Activated CD8-positive, alpha-beta memory T cell treated with anti-CD3 and anti-CD28 coated beads for 36 hours (primary cell): ENCODE measurements at regions not wholly inside any gene's neighbourhood (a gene's known extent, or its start where the extent isn't known, plus 50 kb on each side); places are given as distances from the start of the nearest gene placed in this dataset.

Experiments used
- CTCF ChIA-PET: fragments of 350-600 bp; sonication (Branson Sonifier 250); formaldehyde crosslinking; loops from one replicate; lab custom pipeline; 2021; ENCODE audit warnings: antibody characterized with exemption; lab: Charles Lee
- POLR2A ChIA-PET: fragments of 350-600 bp; sonication (Branson Sonifier 250); formaldehyde crosslinking; loops from one replicate; lab custom pipeline; 2021; ENCODE audit warnings: antibody characterized with exemption; lab: Charles Lee

DNA sequence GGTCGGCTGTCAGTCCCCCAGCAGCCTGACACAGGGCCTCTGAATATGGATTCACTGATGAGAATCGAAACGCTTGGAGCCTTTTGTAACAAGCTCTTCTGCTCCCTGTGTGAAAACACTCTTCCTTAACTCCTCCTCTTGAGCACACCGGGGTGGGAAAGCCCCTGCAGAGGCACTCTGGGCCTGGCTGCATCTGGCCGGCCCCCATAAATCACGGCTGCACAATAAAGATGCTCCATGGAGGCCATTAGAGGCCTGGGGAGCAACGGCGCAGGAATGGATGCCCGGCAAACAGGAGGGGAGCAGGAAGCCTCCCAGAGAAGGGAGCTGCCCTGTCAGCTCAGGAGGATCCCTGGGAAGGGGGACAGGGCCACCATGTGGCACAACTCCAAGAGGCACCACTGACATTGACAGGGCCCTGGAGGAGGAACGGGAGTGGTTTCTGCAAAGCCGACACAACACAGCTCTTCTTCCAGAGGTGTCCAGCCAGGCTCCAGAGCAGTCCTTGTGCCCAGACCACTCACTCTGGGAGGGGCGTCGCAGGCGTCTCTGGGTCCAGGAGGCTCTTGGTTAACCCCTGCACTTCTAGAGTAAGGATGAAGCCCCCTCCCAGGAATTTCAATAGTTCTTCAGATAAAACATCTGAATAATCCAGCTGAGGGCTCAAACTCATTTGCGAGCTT lies 509.3 kb upstream of the PPP2R3A start:
- ChIA-PET CTCF (interaction anchor here (0.6 kb wide), 1 partner anchor 168 kb away, joined by 3 read pairs; no protein-coding TSS in a partner anchor), POLR2A (no interaction called here)

DNA sequence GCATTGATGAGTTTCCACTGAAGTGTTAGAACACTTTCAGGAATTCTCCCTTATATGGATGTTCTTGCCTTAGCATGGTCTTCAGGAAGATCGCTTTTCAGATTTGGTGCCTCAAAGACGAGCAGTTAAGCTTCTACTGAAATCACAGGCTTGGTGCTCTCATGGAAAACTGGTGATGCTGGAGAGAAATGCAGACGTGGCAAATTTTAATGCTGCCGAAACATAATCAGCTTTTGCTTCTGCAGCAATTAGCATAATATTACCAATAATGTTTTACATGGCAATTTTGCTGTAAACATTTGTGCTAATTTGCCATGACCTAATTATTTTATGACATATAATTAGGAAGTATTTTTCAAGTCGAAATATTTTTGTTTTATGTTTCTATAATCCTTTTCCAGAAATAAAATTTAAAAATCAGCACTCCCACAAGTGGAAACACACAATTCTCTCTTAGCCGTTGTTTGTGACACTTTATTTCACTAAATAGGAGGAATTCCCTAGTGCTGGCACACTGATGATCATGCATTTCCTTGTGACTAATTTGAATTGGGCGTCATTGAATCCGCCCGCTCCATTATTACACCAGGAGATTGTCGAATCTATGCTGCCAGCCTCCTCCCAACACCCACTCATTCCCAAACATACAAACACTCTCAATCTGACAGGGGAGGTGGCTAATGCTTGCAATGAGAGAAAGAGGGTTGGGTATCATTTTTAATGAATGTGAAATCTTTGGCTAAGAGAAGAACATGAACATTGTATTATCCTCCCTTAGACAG lies 506.8 kb upstream of the PPP2R3A start:
- POLR2A ChIA-PET: no interaction called here
- CTCF ChIA-PET: no interaction called here

DNA sequence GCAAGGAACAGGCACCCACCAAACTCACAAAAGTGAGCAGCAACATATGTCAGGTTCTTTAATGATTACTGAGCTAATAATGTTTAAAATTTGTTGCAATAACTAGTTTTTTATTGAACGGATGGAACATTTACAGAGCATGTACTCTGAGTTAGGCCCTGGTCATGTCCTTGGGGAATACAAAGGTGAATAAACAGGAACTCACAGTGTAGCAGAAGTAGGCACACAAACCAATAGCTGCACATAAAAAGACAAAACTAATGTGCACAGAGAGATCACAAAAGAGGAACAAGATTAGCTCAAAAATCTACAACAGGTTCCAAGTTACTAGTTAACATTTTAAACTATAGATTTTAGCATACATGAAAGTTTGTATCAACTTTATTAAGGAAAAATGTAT lies 505.3 kb upstream of the PPP2R3A start:
- POLR2A ChIA-PET: no interaction called here
- CTCF ChIA-PET: interaction anchor here (1.2 kb wide), 1 partner anchor 9 kb away, joined by 3 read pairs; no protein-coding TSS in a partner anchor

DNA sequence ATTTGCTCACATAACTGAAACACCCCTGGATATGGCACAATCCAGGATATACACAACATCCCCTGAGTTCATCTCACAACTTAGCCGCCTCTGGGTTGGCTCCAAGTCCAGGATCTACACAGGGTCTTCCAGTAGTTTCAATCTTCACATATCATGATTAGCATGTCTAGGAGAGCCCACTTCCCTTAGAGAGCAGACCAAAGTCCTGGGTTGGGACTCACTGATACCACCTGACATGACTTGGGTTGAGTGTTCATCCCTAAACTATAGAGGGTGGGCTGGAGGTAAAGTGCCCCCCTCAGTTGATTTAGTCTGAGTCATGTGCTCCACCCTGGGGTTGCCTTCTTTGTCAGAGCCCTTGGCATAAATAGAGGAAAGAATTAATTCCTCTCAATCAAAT lies 493.6 kb upstream of the PPP2R3A start:
- POLR2A ChIA-PET: no interaction called here
- CTCF ChIA-PET: no interaction called here

DNA sequence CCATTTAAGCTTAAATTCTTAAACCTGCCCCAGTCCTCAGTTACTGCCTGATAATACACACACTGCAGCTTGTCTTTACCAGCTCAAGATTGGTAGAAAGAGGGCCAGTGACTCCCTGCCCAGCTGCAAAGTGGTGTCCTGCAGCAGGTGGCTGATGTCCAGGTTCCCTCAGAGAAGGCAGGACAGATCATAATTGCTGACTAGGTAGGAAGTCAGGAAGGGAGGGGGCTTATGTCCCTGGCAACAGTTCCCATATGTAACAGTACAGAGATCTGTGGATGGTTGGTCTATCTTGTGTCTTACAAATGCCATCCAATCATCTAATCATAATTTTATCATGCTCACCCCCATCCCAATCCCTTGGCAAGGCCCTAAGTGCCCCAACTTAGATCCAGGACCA lies 492.1 kb upstream of the PPP2R3A start:
- POLR2A ChIA-PET: no interaction called here
- CTCF ChIA-PET: no interaction called here

DNA sequence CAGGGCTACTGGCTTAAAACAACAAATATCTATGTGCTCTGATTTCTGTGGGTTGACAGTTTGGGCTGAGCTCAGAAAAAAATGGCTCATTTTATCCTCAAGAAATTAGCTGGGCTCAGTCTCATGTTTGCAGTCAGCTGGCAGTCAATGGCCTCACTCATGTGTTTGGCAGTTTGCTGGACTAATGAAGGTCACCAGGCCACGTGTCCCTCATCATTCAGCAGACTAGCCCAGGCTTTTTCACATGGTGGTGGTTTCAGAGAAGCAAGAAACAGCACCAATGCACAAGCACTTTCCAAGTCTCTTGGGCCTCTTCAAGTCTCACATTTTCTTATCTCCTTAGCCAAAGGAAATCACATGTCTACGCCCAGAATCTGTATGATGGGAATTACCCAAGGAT lies 478.3 kb upstream of the PPP2R3A start:
- ChIA-PET POLR2A (no interaction called here), CTCF (no interaction called here)

DNA sequence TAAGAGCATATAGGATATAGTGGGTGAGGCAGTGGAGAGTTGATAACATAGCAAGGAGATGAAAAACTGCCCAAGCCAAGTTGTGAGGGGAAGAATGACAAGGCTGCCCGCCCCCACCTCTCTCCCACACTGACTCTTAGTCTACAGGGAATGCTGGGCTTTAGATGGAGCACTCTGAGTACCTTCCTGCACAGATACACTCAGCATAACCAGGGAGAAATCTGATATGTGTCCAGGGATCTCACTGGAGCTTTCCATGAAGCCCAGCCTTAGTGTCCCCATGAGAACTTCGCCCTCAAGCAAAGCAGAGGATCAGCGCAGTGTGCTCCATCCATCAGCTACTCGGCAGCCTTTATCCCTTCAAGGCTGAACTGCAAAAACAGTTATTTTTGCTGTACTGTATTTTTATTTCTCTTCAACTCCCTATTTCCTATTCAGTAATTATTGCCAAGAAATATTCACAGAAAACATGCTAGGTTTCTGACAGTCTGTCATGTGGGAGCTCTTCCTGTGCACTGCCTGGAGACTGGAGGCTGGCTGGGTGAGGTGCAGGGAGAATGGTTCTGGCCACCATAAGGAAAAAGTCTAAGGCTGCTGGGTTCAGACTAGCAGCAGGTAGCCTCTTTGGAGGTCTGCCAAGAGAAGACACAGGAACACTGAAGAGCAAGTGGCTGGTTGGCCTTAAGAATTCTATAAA lies 475.2 kb upstream of the PPP2R3A start:
- CTCF ChIA-PET: no interaction called here

DNA sequence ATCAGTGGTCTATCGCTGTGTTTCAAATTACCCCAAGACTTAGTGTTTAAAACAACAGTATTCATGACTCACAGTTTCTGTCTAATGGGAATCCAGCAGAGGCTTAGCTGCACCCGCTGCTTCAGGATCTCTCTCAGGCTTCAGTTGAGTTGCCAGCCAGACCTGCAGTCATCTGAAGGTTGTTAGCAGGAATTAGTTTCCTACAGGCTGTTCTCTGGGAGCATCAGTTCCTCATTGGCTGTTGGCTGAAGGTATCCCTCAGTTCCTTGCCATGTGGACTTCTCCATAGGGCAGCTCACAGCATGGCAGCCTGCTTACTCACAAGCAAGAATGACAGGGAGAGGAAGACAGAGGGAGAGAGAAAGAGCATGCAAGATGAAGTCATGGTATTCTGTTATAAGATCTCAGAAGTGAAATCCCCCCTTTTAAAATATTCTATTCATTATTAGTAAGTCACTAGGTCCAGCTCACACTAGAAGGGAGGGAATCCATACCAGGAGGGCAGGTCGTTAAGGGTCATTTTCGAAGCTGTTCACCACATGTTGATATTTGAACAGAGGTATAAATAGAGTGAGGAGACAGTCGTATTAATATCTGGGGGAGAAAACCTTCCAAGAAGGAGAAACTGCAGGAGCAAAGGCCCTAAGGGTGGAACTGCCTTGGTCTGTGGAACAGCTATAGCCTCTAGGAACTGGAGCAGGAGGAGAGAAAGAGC lies 473.9 kb upstream of the PPP2R3A start:
- ChIA-PET POLR2A (no interaction called here), CTCF (no interaction called here)

More for the DNA sequence above, 475.2 kb upstream of the PPP2R3A start:
- POLR2A ChIA-PET: no interaction called here

DNA sequence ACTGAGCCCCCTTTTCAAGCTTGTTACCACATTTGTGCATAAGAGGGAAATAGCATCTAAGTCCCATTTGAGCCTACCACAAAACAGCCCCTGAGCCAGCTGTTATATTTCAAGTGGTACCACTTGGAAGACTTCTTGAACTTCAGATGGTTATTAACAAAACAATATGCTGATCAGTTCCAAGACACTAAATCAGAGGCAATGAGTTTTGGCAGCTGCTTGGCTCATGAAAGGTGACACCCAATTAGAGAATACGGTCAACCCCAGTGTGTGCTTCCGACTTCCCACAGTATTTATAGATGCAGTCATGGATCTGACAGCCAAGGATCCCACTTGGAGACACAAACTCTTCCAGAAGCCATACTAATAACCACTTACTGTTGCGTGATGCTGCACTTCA lies 469.6 kb upstream of the PPP2R3A start:
- ChIA-PET POLR2A (no interaction called here), CTCF (no interaction called here)

DNA sequence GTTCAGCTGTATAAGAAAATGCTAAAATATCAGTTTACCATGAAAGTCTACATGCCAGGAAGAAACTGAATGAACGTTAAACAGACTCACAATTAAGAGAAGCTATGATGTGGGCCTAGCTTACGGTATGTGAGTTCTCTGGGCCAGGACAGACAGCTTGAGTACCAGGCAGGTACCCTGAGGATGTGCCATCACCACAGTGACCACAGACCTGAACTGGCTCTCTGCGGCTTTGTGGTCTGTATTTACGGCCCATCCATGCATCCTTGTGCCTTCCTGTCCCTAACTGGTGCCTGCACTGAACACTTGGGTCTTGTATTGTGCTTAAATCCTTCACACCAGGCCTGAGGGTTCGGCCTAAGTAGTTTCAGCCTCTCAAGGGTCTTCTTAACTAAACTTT lies 467.5 kb upstream of the PPP2R3A start:
- ChIA-PET POLR2A (no interaction called here), CTCF (no interaction called here)

DNA sequence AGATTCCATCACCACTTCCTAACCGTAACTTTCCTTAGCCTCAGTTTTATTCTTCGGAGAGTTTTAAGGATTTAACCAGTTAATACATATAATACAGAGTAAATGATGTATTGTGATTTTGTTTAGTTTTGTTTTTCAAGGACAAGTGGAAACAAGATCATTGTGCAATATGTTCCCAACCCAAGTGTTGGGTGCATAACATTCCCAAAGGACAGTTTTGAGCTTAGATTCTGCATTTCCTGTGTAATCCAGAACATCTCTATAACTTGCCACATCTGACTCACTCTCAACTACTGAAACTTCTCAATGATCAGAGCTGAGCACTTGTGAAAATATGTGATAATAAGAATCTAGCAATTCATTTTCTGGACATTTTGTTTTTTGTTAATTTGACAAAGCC lies 466.1 kb upstream of the PPP2R3A start:
- CTCF ChIA-PET: no interaction called here
- POLR2A ChIA-PET: no interaction called here

DNA sequence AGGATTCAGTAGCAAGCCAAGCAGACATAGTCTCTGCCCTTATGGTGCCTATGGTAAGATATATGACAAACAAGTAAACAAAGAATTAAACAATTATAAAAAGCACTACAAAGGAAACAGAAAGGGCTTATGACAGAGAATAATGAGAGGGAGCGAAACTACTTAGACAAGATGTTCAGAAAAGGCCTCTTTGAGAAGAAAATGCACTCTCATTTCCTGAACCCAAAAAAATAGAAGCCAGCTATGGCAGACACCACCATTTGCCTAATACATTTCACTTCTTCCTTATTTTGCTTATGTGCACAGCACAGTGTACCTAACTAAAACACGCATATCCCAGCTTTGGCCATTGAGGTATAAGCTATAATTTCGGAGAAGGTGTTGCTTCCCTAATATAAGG lies 465.5 kb upstream of the PPP2R3A start:
- ChIA-PET CTCF (no interaction called here), POLR2A (no interaction called here)

DNA sequence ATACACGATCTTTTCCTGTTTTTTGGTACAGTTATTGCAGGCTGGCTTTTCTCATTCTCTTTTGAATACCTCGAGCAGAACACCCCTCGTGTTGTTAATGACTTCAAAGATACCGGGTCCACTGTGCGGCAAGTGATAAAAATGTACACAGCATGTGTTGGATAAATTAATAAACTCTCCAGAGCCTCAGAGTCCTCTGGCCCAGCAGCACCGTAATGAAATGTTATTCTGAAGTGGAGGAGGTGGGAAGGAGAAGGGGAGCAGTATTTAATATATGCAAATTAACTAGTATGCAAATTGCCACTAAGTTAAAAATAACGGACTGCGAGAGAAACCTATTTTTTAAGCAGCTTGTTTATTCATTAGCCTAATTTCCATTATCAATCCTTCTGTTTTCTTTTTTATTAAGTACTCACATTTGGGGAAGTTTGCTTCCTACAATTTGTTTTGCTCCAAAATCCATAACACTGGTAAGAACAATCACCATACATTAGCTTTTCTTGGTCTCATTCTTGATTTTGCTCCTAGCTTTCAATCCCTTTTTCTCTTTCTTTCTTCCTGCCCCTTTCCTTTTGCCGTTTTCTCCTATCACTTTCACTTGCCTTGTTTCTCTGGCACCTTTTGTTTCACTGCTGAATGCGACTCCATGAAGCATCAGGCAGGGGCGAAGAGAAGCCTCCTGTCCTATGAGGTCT lies 462.3 kb upstream of the PPP2R3A start:
- ChIA-PET POLR2A (no interaction called here), CTCF (no interaction called here)

DNA sequence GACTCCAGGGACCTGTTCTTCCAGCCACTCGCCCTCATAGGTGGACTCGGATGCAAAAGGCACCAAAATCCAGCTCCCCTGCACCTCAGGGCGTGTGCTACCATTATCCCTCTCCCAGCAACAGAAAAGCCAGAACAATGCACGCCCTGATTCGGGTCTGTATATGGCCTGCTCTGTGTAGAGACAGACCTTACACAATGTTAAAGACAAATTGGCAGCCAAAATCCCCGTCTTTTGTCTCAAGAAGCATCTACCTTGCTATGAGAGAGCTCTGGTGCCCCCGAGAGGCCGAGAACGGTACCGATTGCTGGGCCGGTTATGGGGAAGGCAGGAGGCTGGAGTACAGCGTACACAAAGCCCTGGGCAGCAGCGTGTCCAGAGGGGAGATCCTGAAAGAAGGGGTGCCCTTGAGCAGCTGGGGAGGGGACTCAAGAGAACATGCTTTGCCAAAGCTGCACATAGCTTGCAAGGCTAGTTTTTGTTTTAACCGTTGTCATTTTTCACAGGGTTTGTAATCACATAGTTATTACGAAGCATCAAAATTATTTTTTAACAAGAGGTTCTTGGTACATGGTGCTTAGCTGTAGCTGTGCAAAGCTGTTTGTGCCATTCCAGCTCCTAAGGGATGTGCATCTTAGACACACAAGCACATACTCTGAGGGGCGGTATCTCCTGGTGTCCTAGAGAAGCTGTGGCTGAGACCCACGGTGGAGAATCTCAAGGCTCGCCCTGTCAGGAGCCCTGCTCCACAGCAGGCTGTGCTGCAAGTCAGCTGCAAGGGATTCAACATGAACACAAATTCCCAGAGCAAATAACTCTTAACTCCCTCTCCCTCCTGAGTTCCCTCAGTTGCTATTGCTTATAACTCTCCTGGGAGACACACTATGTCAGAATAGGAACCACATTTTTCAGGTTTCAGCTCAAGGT lies 461.5 kb upstream of the PPP2R3A start:
- ChIA-PET POLR2A (no interaction called here), CTCF (no interaction called here)

DNA sequence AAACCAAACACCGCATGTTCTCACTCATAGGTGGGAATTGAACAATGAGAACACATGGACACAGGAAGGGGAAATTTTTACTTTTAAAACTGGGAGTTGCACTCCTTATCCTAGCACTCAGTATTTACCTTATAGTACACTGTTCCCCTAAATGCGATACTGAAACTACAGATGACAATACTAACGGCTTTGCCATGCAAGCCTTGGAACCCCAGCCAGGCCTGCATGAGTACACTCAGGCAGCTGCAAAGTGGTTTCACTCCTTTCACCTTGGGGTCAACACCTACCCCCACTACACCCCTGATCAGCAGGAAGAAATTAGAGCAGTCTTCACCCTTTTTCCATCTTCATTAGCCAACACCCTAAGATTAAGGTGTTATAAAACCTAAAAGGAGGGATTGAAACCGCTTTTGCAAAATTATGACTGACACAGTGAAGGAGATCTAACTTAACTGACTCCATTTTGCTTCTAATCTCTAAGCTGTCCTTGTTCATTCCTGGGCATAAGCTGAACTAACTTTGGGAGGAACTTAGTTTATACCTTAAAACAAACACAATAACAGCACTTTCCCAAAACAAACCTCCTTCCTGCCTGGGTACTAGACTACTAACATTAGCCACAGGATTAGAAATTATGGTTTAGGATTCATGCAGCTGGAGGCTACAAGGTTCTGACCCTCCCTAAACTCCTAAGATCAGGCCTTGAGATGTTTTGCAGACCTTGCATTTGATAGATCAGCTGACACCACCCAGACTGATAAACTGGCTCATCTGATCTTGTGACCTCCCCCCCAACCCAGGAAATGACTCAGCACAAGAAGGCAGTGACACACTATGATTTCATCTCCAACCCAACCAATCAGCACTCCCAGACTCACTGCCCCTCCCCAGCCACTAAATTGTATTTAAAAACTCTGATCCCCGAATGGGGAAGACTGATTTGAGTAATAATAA lies 452.1 kb upstream of the PPP2R3A start:
- POLR2A ChIA-PET: no interaction called here
- CTCF ChIA-PET: no interaction called here

DNA sequence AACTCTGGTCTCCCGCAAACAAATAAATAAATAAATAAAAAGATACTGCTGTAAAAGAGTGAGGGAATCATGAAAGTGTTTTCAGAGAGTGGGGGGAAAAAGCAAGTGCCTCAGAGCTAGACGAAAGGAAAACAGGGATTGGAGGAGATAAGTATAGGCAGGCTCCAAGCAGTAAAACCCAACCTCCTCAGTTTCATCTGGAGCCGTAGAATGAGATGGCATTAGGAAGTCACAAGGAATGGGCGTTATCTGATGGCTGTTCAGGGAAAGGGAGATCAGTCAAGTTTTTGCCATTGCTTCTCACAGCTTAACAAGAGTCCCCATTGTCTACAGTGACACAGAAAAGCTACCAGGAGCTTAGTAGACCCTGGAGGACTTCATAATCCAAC lies 451.5 kb upstream of the PPP2R3A start:
- CTCF ChIA-PET: no interaction called here

DNA sequence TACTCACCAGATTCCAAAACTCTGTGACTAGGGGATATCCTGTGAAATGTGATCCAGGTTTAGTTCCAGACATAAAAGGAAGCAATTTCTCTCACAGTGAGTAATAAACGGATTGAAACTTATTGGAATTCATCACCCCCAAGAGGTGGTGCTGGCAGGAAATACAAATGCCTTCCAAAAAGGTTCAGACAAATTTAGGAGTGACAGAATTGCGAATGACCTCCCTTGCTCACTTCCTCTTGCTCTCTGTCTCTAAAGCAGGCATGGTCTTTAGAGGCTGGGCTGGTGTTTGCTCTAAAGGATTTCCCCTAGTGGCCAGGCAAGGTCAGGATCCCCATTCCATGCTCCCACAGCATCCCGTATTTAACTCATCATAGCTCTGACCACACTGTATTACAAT lies 449.4 kb upstream of the PPP2R3A start:
- ChIA-PET POLR2A (no interaction called here), CTCF (no interaction called here)

More for the DNA sequence above, 451.5 kb upstream of the PPP2R3A start:
- POLR2A ChIA-PET: no interaction called here
